ENCODE measurements at regions not wholly inside any gene's neighbourhood (a gene's known extent, or its start where the extent isn't known, plus 50 kb on each side); places are given as distances from the start of the nearest gene placed in this dataset.

DNA sequence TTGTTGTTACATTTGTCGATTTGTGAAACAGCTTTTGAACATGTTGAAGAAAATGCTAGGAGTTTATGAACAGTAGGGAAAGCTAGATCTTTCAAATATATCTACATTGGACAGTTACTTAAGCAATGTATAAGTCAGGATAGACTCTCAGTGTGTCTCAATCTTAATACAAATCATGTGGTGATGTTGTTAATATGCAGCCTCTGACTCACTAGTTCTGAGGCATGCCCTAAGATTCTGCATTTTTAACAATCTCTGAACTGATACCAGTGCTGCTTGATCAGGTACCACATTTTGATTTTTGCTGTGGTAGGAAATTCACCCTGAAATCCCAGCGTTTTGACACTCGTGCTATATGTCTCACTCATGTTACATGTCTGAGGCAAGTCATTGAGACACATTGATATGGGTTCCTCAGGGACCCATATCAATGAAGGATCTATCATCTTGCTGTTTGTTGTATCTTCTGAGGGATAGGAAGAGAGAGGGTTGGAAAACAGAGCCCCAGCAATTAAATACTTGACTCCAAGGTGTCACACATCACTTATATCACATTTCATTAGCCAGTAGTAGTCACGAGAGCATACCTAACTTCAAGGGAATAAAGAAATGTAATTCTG lies 597.9 kb downstream of the TAFA4 start:
- no peak overlapping the region for H3K4me3 ChIP-seq (ENCODE audit: low read length)
- TF ChIP-seq, protein P1, sequence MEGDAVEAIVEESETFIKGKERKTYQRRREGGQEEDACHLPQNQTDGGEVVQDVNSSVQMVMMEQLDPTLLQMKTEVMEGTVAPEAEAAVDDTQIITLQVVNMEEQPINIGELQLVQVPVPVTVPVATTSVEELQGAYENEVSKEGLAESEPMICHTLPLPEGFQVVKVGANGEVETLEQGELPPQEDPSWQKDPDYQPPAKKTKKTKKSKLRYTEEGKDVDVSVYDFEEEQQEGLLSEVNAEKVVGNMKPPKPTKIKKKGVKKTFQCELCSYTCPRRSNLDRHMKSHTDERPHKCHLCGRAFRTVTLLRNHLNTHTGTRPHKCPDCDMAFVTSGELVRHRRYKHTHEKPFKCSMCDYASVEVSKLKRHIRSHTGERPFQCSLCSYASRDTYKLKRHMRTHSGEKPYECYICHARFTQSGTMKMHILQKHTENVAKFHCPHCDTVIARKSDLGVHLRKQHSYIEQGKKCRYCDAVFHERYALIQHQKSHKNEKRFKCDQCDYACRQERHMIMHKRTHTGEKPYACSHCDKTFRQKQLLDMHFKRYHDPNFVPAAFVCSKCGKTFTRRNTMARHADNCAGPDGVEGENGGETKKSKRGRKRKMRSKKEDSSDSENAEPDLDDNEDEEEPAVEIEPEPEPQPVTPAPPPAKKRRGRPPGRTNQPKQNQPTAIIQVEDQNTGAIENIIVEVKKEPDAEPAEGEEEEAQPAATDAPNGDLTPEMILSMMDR (conservative IDR thresholded peaks at IDR 0.05; ENCODE audit: low read length) = no peak
- DNase-seq (ENCODE audit: low read depth) = no peak

GRCh38 chr3:68328049-68328448 lies 604.3 kb downstream of the TAFA4 start:
- TF ChIP-seq, protein P1 (conservative IDR thresholded peaks at IDR 0.05; ENCODE audit: low read length) = no peak
- no peak overlapping the region for H3K4me3 ChIP-seq (ENCODE audit: low read length)
- DNase-seq (ENCODE audit: low read depth) = no peak

- H3K4me3 ChIP-seq (ENCODE audit: low read length) = no peak overlapping the region
- no peak for DNase-seq (ENCODE audit: low read depth)
- TF ChIP-seq, protein P1 (conservative IDR thresholded peaks at IDR 0.05; ENCODE audit: low read length) = no peak
Observed at GRCh38 chr3:68315964-68316363, 616.4 kb downstream of the TAFA4 start.

DNA sequence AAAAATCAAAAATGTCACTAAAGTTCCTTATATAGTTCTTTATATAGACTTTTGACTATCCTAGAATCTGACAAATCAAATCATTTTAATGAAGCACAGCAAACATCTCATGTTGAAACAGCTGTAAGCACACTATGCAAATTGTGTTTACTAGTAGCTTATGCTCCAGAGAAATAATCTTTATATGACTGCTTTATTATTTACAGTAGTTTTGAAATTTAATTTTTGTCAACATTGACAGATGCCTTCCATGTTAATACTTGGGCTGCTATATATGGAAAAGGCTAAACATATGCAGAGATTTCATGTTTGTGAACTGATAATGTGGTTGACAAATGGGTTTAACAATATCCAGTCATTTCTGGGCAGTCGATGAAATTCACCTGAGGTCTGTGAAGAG lies 616.8 kb downstream of the TAFA4 start:
- TF ChIP-seq, protein P1 (conservative IDR thresholded peaks at IDR 0.05; ENCODE audit: low read length) = no peak
- DNase-seq (ENCODE audit: low read depth) = no peak
- no peak overlapping the region for H3K4me3 ChIP-seq (ENCODE audit: low read length)

GRCh38 chr3:68306571-68306970 lies 625.8 kb downstream of the TAFA4 start:
- no peak for DNase-seq (ENCODE audit: low read depth)
- no peak overlapping the region for H3K4me3 ChIP-seq (ENCODE audit: low read length)
- TF ChIP-seq, protein P1 (conservative IDR thresholded peaks at IDR 0.05; ENCODE audit: low read length) = no peak

DNA sequence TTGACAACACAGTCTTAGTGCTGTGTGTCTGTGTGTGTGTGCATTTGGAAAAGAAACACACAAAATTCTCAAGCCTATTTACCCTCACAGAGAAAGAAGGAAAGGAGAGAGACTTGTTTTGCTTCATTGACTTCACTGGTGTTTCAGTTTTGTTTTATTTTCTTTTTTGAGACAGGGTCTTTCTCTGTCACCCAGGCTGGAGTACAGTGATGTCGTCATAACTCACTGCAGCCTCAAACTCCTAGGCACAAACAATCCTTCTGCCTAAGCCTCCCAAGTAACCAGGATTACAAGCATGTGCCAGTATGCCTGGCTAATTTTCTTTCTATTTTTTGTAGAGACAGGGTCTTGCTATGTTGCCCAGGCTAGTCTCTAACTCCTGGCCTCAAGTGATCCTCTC lies 636.9 kb downstream of the TAFA4 start:
- no peak for DNase-seq (ENCODE audit: low read depth)
- TF ChIP-seq, protein P1 (conservative IDR thresholded peaks at IDR 0.05; ENCODE audit: low read length) = no peak
- no peak overlapping the region for H3K4me3 ChIP-seq (ENCODE audit: low read length)

DNA sequence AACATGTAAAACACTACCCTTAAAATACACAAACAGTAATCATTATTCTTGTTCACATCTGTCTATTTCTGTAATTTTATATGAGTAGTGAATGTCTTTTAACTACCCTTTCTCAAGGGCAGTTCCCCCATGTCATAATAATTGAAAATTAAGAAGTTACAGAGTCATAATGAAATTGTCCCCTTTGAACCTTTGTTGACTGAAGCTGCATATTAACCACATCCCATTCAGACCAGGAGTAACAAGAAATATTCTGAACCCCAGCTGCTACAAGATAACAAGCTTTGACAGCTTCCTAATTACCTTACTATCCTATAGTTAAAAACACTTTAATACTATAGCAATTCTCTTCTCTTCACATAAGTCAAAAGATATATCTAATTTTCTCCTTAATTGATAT lies 635.9 kb upstream of the SUCLG2 start:
- no peak overlapping the region for H3K4me3 ChIP-seq (ENCODE audit: low read length)
- TF ChIP-seq, protein P1 (conservative IDR thresholded peaks at IDR 0.05; ENCODE audit: low read length) = no peak
- no peak for DNase-seq (ENCODE audit: low read depth)
